NT2/D1 (cell line): ENCODE measurements at regions not wholly inside any gene's neighbourhood (a gene's known extent, or its start where the extent isn't known, plus 50 kb on each side); places are given as distances from the start of the nearest gene placed in this dataset.

Experiments used
- DNase-seq: peaks from one replicate; pipeline ENCODE4 v3.0.0-alpha.2; 2011; ENCODE audit warnings: low read depth, low spot score
- H3K27me3 ChIP-seq: 2 replicates; pipeline ENCODE4 v1.6.0; 2011; ENCODE audit warnings: mild to moderate bottlenecking; ENCODE audit not compliant: insufficient read length, insufficient read depth
- H3K36me3 ChIP-seq: 2 replicates; pipeline ENCODE4 v1.6.1; 2011; ENCODE audit warnings: mild to moderate bottlenecking, low read length, mixed read lengths; ENCODE audit not compliant: insufficient read depth, insufficient read length
- H3K4me1 ChIP-seq: 2 replicates; pipeline ENCODE4 v1.5.1; 2011; ENCODE audit not compliant: insufficient read depth, insufficient read length
- H3K4me3 ChIP-seq: 2 replicates; pipeline ENCODE4 v1.5.1; 2011; ENCODE audit warnings: low read depth; ENCODE audit not compliant: insufficient read length
- H3K9ac ChIP-seq: 2 replicates; pipeline ENCODE4 v1.6.0; 2011; ENCODE audit warnings: low read depth; ENCODE audit not compliant: insufficient read length
- H3K9me3 ChIP-seq: 2 replicates; pipeline ENCODE4 v1.5.1; 2011; ENCODE audit warnings: mild to moderate bottlenecking, low read length; ENCODE audit not compliant: insufficient read depth
- SUZ12 ChIP-seq: IDR thresholded peaks from 2 replicates; pipeline ENCODE4 v1.6.1; 2011; ENCODE audit not compliant: insufficient read length, insufficient read depth; ENCODE audit errors: extremely low read depth
- YY1 ChIP-seq: IDR thresholded peaks from 2 replicates; pipeline ENCODE4 v1.6.1; 2011; ENCODE audit not compliant: insufficient read length, insufficient read depth
- ZNF274 ChIP-seq: IDR thresholded peaks from 2 replicates; pipeline ENCODE4 v1.6.1; 2011; ENCODE audit warnings: mild to moderate bottlenecking, low read depth, low read length

GRCh38 chr3:56989977-56990640, 70.4 kb upstream of the SPATA12 start:
- Histone ChIP-seq H3K36me3 (no peaks in the 10 kb centered on the region), H3K4me1 (peaks cover 6% of the 10 kb centered on the region), H3K9me3 (no peaks in the 10 kb centered on the region), H3K4me3 (no peak overlapping the region), H3K27me3 (no peaks in the 10 kb centered on the region), H3K9ac (no peak overlapping the region)
- TF ChIP-seq ZNF274 (no peak), YY1 (no peak), SUZ12 (no peak)
- no peak for DNase-seq

- no peak overlapping the region for H3K9ac ChIP-seq
- H3K27me3 ChIP-seq: no peaks in the 10 kb centered on the region
- no peak overlapping the region for H3K4me3 ChIP-seq
- no peak for DNase-seq
- H3K36me3 ChIP-seq: no peaks in the 10 kb centered on the region
- TF ChIP-seq SUZ12: no peak
- TF ChIP-seq YY1: no peak
- TF ChIP-seq ZNF274: no peak
- H3K9me3 ChIP-seq: no peaks in the 10 kb centered on the region
- H3K4me1 ChIP-seq: peaks cover 6% of the 10 kb centered on the region
Measured at GRCh38 chr3:56989169-56989976, 71.1 kb upstream of the SPATA12 start.

- DNase-seq: peak; percentile 81
- TF ChIP-seq ZNF274 (no peak), SUZ12 (no peak), YY1 (no peak)
Measured at GRCh38 chr3:56988458-56989168, 71.9 kb upstream of the SPATA12 start.

GRCh38 chr3:56987238-56987895, 73.1 kb upstream of the SPATA12 start:
- no peak for TF ChIP-seq SUZ12
- TF ChIP-seq YY1: no peak
- TF ChIP-seq ZNF274: no peak
- H3K9me3 ChIP-seq: no peaks in the 10 kb centered on the region
- H3K9ac ChIP-seq: no peak overlapping the region
- H3K4me1 ChIP-seq: peaks cover 6% of the 10 kb centered on the region
- no peaks in the 10 kb centered on the region for H3K27me3 ChIP-seq
- H3K36me3 ChIP-seq: no peaks in the 10 kb centered on the region
- H3K4me3 ChIP-seq: no peak overlapping the region
- no peak for DNase-seq

More at GRCh38 chr3:56988458-56989168, 71.9 kb upstream of the SPATA12 start:
- Histone ChIP-seq H3K4me1 (peaks cover 6% of the 10 kb centered on the region), H3K27me3 (no peaks in the 10 kb centered on the region), H3K9me3 (no peaks in the 10 kb centered on the region), H3K36me3 (no peaks in the 10 kb centered on the region), H3K9ac (no peak overlapping the region), H3K4me3 (no peak overlapping the region)

- no peak overlapping the region for H3K4me3 ChIP-seq
- H3K4me1 ChIP-seq: peaks cover 6% of the 10 kb centered on the region
- no peak overlapping the region for H3K9ac ChIP-seq
- TF ChIP-seq ZNF274: no peak
- TF ChIP-seq SUZ12: no peak
- TF ChIP-seq YY1: no peak
- no peak for DNase-seq
- H3K36me3 ChIP-seq: no peaks in the 10 kb centered on the region
- no peaks in the 10 kb centered on the region for H3K9me3 ChIP-seq
- no peaks in the 10 kb centered on the region for H3K27me3 ChIP-seq
Measured at GRCh38 chr3:56986347-56986746, 74.1 kb upstream of the SPATA12 start.

GRCh38 chr3:56985878-56986277, 74.6 kb upstream of the SPATA12 start:
- no peak overlapping the region for H3K4me3 ChIP-seq
- DNase-seq: no peak
- H3K9me3 ChIP-seq: no peaks in the 10 kb centered on the region
- H3K9ac ChIP-seq: no peak overlapping the region
- no peaks in the 10 kb centered on the region for H3K36me3 ChIP-seq
- no peak for TF ChIP-seq YY1
- TF ChIP-seq SUZ12: no peak
- no peak for TF ChIP-seq ZNF274
- no peaks in the 10 kb centered on the region for H3K27me3 ChIP-seq
- H3K4me1 ChIP-seq: peaks cover 5% of the 10 kb centered on the region

GRCh38 chr3:56985460-56985859, 75.0 kb upstream of the SPATA12 start:
- peaks cover 3% of the 10 kb centered on the region for H3K4me1 ChIP-seq
- TF ChIP-seq ZNF274 (no peak), YY1 (no peak), SUZ12 (no peak)
- no peak for DNase-seq
- no peaks in the 10 kb centered on the region for H3K9me3 ChIP-seq
- no peaks in the 10 kb centered on the region for H3K36me3 ChIP-seq
- no peaks in the 10 kb centered on the region for H3K27me3 ChIP-seq
- no peak overlapping the region for H3K9ac ChIP-seq
- H3K4me3 ChIP-seq: no peak overlapping the region
